K562 (cell line): ENCODE measurements at regions not wholly inside any gene's neighbourhood (a gene's known extent, or its start where the extent isn't known, plus 50 kb on each side); places are given as distances from the start of the nearest gene placed in this dataset.

ENCODE experiments used
- ATAC-seq: fragments of 200-7000 bp; cut with Tn5 transposase; 3 replicates; pipeline ENCODE4 v1.9.1; 2020; ENCODE audit warnings: moderate library complexity
- BruUV-seq: library from RNA; stranded (reverse); fragments of 400-500 nt; replicated peaks from 2 replicates; lab custom pipeline; 2021; lab: Mats Ljungman, UMichigan
- CTCF ChIA-PET: fragments of 300-600 bp; formaldehyde crosslinking; extraction: SDS; loops from one replicate; lab custom pipeline; 2021; ENCODE audit warnings: low intra/inter-chr PET ratio; lab: Yijun Ruan, JAX
- POLR2A ChIA-PET: fragments of 300-600, 350-650 bp; sonication (Branson Sonifier 250); formaldehyde crosslinking; extraction: SDS; loops from one replicate; lab custom pipeline; 2021; ENCODE audit warnings: antibody characterized with exemption, inconsistent platforms; lab: Yijun Ruan, JAX
- DNase-seq, 4 experiments: peaks; one replicate each; pipeline versions ENCODE4 v3.0.0 to v3.0.0-alpha.2; 2011 to 2018; ENCODE audit warnings: low spot score in 3 of 4, mixed read lengths in 3 of 4; ENCODE audit errors: extremely low read depth in 1 of 4
- FAIRE-seq: peaks from 2 replicates; lab custom pipeline; 2011; peaks lifted over from hg19 to GRCh38; lab: Jason Lieb, UNC
- H2AFZ ChIP-seq: 2 replicates; pipeline ENCODE4 v1.6.0; 2011; ENCODE audit warnings: low read depth, low read length, control low read depth, inconsistent platforms
- H3K27ac ChIP-seq: fragments of 200-600 bp; 3 replicates; pipeline ENCODE4 v1.8.0; 2011; ENCODE audit warnings: low read depth, mild to moderate bottlenecking, control low read depth, inconsistent platforms, low read length, moderate library complexity, mixed read lengths; ENCODE audit errors: extremely low read depth
- H3K27me3 ChIP-seq, 2 experiments: fragments of 300-600 bp in 1 of 2; 2 replicates in 1 of 2; 3 replicates in 1 of 2; pipeline versions ENCODE4 v1.6.0 to v1.8.0; 2011; ENCODE audit warnings: inconsistent platforms in 2 of 2, low read length in 2 of 2, mild to moderate bottlenecking in 1 of 2, mixed read lengths in 1 of 2, moderate library complexity in 1 of 2; ENCODE audit not compliant: control insufficient read depth in 2 of 2, insufficient read depth in 2 of 2
- H3K36me3 ChIP-seq: fragments of 300-600 bp; 3 replicates; pipeline ENCODE4 v1.8.0; 2011; ENCODE audit warnings: mild to moderate bottlenecking, low read length, inconsistent platforms; ENCODE audit not compliant: control insufficient read depth, insufficient read depth
- H3K4me1 ChIP-seq, 2 experiments: fragments of 200-600 bp in 1 of 2; replicated peaks in 1 of 2; 2 replicates in 1 of 2; 3 replicates in 1 of 2; pipeline versions ENCODE4 v1.5.1 to v1.8.0; 2011; ENCODE audit warnings: inconsistent platforms in 2 of 2, low read length in 2 of 2, mild to moderate bottlenecking in 1 of 2, mixed read lengths in 1 of 2, moderate library complexity in 1 of 2; ENCODE audit not compliant: control insufficient read depth in 2 of 2, insufficient read depth in 2 of 2
- H3K4me2 ChIP-seq: 2 replicates; pipeline ENCODE4 v1.6.1; 2011; ENCODE audit warnings: low read length, control low read depth, inconsistent platforms, mixed read lengths; ENCODE audit not compliant: insufficient read depth
- H3K4me3 ChIP-seq: fragments of 200-600 bp; sonication (generic), shearing (Covaris generic); 2 replicates; pipeline ENCODE4 v1.5.1; 2016; ENCODE audit warnings: control low read depth, inconsistent platforms
- H3K79me2 ChIP-seq: fragments of 200-600 bp; 3 replicates; pipeline ENCODE4 v1.8.0; 2011; ENCODE audit warnings: low read length, inconsistent platforms; ENCODE audit not compliant: control insufficient read depth, insufficient read depth
- H3K9ac ChIP-seq, 2 experiments: 2 replicates each; pipeline versions ENCODE4 v1.6.0 to v1.6.1; 2011; ENCODE audit warnings: low read depth in 2 of 2, low read length in 2 of 2, control low read depth in 1 of 2, inconsistent platforms in 1 of 2, mild to moderate bottlenecking in 1 of 2, mixed read lengths in 1 of 2; ENCODE audit not compliant: insufficient read depth in 1 of 2
- H3K9me1 ChIP-seq: one replicate; pipeline ENCODE4 v1.6.0; 2011; ENCODE audit warnings: inconsistent platforms, mild to moderate bottlenecking, low read length, moderate library complexity; ENCODE audit not compliant: control insufficient read depth, insufficient read depth
- H3K9me3 ChIP-seq: replicated peaks from 2 replicates; pipeline ENCODE4 v1.5.1; 2011; ENCODE audit warnings: low read depth, low read length, inconsistent platforms; ENCODE audit not compliant: control insufficient read depth, insufficient read depth
- H4K20me1 ChIP-seq: replicated peaks from 2 replicates; pipeline ENCODE4 v1.6.1; 2011; ENCODE audit warnings: low read length, inconsistent platforms, mixed read lengths; ENCODE audit not compliant: control insufficient read depth, insufficient read depth
- BCOR ChIP-seq: fragments of 450-650 bp; IDR thresholded peaks from 2 replicates; pipeline ENCODE4 v1.6.1; 2016
- GABPA ChIP-seq: fragments of 200-800 bp; sonication (Bioruptor generic); conservative IDR thresholded peaks from 2 replicates; pipeline ENCODE4 v1.6.1; 2016; ENCODE audit warnings: low read depth, missing genetic modification characterization, missing compliant biosample characterization
- HDGF ChIP-seq: fragments of 450-650 bp; IDR thresholded peaks from 2 replicates; pipeline ENCODE4 v1.6.1; 2016
- MXI1 ChIP-seq: IDR thresholded peaks from 2 replicates; pipeline ENCODE4 v1.6.1; 2011; ENCODE audit warnings: low read depth, mild to moderate bottlenecking, improper control_type of control experiment, low read length
- SAFB ChIP-seq: fragments of 200-400 bp; formaldehyde crosslinking; IDR thresholded peaks from 2 replicates; pipeline ENCODE4 v1.6.1; 2017; ENCODE audit warnings: low read depth, low read length, borderline replicate concordance
- TOE1 ChIP-seq, 2 experiments: fragments of 450-650 bp in 1 of 2; sonication (generic) in 1 of 2; formaldehyde crosslinking in 1 of 2; IDR thresholded peaks; 2 replicates each; pipeline versions ENCODE4 v1.7.1 to v1.8.0; 2016 to 2022; ENCODE audit warnings: borderline replicate concordance in 2 of 2, mild to moderate bottlenecking in 2 of 2, antibody characterized with exemption in 1 of 2, inconsistent platforms in 1 of 2, low read depth in 1 of 2, missing genetic modification reagents in 1 of 2, moderate library complexity in 1 of 2
- ZNF23 ChIP-seq: fragments of 250-450 bp; sonication (Bioruptor Pico); IDR thresholded peaks from 2 replicates; pipeline ENCODE4 v1.4.0; 2020; ENCODE audit warnings: mild to moderate bottlenecking
- WGBS: fragments of 100-300 bp; shearing (Covaris generic); methylation state at CpG from one replicate; pipeline ENCODE4 v1.1.6; 2016; ENCODE audit warnings: low coverage, mixed read lengths; ENCODE audit not compliant: insufficient coverage; ENCODE audit errors: missing lambda C conversion rate; 5-methylcytosine and 5-hydroxymethylcytosine counted together
- in situ Hi-C: fragments of 300-500 bp; cut with MboI; formaldehyde crosslinking; loops from 4 replicates; pipeline ENCODE4 v1.15.0; 2018; ENCODE audit warnings: inconsistent platforms, mixed read lengths
- intact Hi-C: fragments of 100-400 bp; cut with micrococcal nuclease; formaldehyde crosslinking; loops from 2 replicates; pipeline ENCODE4 v1.14.2; 2022
- TF ChIP-seq, protein P1 (sequence below): fragments of 450-650 bp; IDR thresholded peaks from 2 replicates; pipeline ENCODE4 v1.7.1; 2018; ENCODE audit warnings: mild to moderate bottlenecking, low read depth; ENCODE audit not compliant: partially characterized antibody

DNA sequence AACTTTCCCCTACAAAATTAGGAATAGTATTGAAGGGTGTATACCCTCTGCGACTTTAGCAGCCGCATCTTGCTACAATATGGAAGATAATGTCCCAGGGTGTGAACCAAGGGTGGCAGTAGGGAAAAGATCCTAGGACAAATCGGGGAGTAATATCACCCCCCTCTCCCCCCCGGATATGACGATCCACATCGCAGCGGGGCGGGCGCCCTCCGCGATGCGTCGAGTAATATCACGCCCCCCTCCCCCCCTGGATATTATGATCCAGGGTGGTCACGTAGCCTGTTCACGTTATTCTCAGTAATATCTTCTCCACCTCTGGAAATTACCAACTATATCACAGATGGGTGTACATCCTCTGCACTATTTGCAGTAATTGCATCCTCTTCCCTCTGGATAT, 82.9 kb downstream of the DAPL1 start:
- intact Hi-C loops (no loop called here), in situ Hi-C loops (no loop called here)
- H3K27me3 ChIP-seq: peaks cover 12 to 32% of the 10 kb centered on the region in 2 experiments; a peak in 4 of 5 replicates
- no peak overlapping the region for H3K9ac ChIP-seq
- BruUV-seq: no TSS peak
- H3K79me2 ChIP-seq: no peaks in the 10 kb centered on the region
- H3K4me2 ChIP-seq: no peak overlapping the region
- no peaks in the 10 kb centered on the region for H3K4me1 ChIP-seq
- WGBS: 40% methylated on average over 14 of the region's 16 CpGs
- H3K4me3 ChIP-seq: no peak overlapping the region
- ChIA-PET CTCF (no interaction called here), POLR2A (no interaction called here)
- no peaks in the 10 kb centered on the region for H4K20me1 ChIP-seq
- no peaks in the 10 kb centered on the region for H3K36me3 ChIP-seq
- no peak for ATAC-seq
- H3K9me3 ChIP-seq: no peaks in the 10 kb centered on the region
- DNase-seq: no peak
- H2AFZ ChIP-seq: no peak overlapping the region
- no peak for FAIRE-seq
- TF ChIP-seq MXI1: no peak
- TF ChIP-seq ZNF23 (CRISPR knock-in tag): no peak
- no peak for TF ChIP-seq BCOR
- no peak for TF ChIP-seq TOE1 (IDR thresholded peaks at IDR 0.05; ENCODE audit: borderline replicate concordance)
- TF ChIP-seq TOE1 (CRISPR knock-in tag; IDR thresholded peaks at IDR 0.05; ENCODE audit: borderline replicate concordance, low read depth): no peak
- TF ChIP-seq SAFB: no peak
- TF ChIP-seq GABPA: no peak
- TF ChIP-seq, protein P1, sequence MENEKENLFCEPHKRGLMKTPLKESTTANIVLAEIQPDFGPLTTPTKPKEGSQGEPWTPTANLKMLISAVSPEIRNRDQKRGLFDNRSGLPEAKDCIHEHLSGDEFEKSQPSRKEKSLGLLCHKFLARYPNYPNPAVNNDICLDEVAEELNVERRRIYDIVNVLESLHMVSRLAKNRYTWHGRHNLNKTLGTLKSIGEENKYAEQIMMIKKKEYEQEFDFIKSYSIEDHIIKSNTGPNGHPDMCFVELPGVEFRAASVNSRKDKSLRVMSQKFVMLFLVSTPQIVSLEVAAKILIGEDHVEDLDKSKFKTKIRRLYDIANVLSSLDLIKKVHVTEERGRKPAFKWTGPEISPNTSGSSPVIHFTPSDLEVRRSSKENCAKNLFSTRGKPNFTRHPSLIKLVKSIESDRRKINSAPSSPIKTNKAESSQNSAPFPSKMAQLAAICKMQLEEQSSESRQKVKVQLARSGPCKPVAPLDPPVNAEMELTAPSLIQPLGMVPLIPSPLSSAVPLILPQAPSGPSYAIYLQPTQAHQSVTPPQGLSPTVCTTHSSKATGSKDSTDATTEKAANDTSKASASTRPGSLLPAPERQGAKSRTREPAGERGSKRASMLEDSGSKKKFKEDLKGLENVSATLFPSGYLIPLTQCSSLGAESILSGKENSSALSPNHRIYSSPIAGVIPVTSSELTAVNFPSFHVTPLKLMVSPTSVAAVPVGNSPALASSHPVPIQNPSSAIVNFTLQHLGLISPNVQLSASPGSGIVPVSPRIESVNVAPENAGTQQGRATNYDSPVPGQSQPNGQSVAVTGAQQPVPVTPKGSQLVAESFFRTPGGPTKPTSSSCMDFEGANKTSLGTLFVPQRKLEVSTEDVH: no peak
- no peak for TF ChIP-seq HDGF
- H3K27ac ChIP-seq: no peak overlapping the region
- H3K9me1 ChIP-seq: no peaks in the 10 kb centered on the region
